ENCODE measurements at regions not wholly inside any gene's neighbourhood (a gene's known extent, or its start where the extent isn't known, plus 50 kb on each side); places are given as distances from the start of the nearest gene placed in this dataset.

- DNase-seq (ENCODE audit: low read depth) = no peak
- no peak overlapping the region for H3K4me3 ChIP-seq (ENCODE audit: low read depth, low read length)
- TF ChIP-seq CTCF (IDR thresholded peaks at IDR 0.05; ENCODE audit: insufficient read depth, low read depth, low read length, missing control alignments) = no peak
Measured at GRCh38 chr20:11445891-11446290, 471.8 kb upstream of the BTBD3 start.

- DNase-seq (ENCODE audit: low read depth) = no peak
- no peak overlapping the region for H3K4me3 ChIP-seq (ENCODE audit: low read depth, low read length)
- TF ChIP-seq CTCF (IDR thresholded peaks at IDR 0.05; ENCODE audit: insufficient read depth, low read depth, low read length, missing control alignments) = no peak
Measured at GRCh38 chr20:11447371-11448100, 470.2 kb upstream of the BTBD3 start.

- no peak for DNase-seq (ENCODE audit: low read depth)
- no peak overlapping the region for H3K4me3 ChIP-seq (ENCODE audit: low read depth, low read length)
- no peak for TF ChIP-seq CTCF (IDR thresholded peaks at IDR 0.05; ENCODE audit: insufficient read depth, low read depth, low read length, missing control alignments)
Measured at GRCh38 chr20:11448554-11448953, 469.1 kb upstream of the BTBD3 start.

DNA sequence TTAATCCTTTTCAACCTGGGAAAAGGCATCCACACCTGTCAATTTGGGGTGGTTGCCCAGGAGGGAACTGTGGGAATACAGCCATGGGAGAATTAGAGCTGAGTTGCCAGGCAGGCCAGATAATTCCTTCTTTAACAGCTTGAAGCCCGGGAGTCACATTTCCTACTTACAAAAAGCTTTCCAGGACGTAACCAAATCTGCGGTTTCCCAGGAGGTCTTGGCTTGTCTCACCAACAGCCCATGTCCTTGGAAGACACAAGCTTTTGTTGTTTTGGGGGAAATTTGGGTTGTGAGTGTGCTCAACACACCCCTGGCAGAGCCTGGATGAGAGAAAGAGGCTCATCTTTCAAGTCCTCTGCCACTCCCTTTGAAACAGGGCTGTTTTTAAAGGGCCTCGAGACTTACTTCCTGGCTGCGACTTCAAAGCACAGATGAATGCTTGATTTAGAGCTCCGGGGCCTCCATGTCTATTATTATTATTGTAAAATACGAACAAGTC lies 465.9 kb upstream of the BTBD3 start:
- no peak for TF ChIP-seq CTCF (IDR thresholded peaks at IDR 0.05; ENCODE audit: insufficient read depth, low read depth, low read length, missing control alignments)
- no peak for DNase-seq (ENCODE audit: low read depth)
- no peak overlapping the region for H3K4me3 ChIP-seq (ENCODE audit: low read depth, low read length)

GRCh38 chr20:11452326-11452725 lies 465.4 kb upstream of the BTBD3 start:
- H3K4me3 ChIP-seq (ENCODE audit: low read depth, low read length) = no peak overlapping the region
- TF ChIP-seq CTCF (IDR thresholded peaks at IDR 0.05; ENCODE audit: insufficient read depth, low read depth, low read length, missing control alignments) = no peak
- no peak for DNase-seq (ENCODE audit: low read depth)

- no peak for DNase-seq (ENCODE audit: low read depth)
- no peak for TF ChIP-seq CTCF (IDR thresholded peaks at IDR 0.05; ENCODE audit: insufficient read depth, low read depth, low read length, missing control alignments)
- H3K4me3 ChIP-seq (ENCODE audit: low read depth, low read length) = no peak overlapping the region
Measured at GRCh38 chr20:11453430-11453829, 464.3 kb upstream of the BTBD3 start.
